HG03280 (cell line): ENCODE measurements at regions not wholly inside any gene's neighbourhood (a gene's known extent, or its start where the extent isn't known, plus 50 kb on each side); places are given as distances from the start of the nearest gene placed in this dataset.
"Not testable (repeated sequence)": the region's sequence is repeated elsewhere in the genome, so short reads cannot be mapped to it uniquely, and the experiment has no call there.

Source experiments
- ATAC-seq: cut with Tn5 transposase; IDR thresholded peaks from one replicate; pipeline ENCODE4 v1.9.1; 2021; ENCODE audit warnings: mild to moderate bottlenecking, moderate library complexity; ENCODE audit not compliant: unreplicated experiment

- no peak for ATAC-seq
These were observed 63.7 kb upstream of the SYT4 start for GRCh38 chr18:43341014-43341413.

- no peak for ATAC-seq
These were observed 72.9 kb upstream of the SYT4 start for GRCh38 chr18:43350176-43350575.

DNA sequence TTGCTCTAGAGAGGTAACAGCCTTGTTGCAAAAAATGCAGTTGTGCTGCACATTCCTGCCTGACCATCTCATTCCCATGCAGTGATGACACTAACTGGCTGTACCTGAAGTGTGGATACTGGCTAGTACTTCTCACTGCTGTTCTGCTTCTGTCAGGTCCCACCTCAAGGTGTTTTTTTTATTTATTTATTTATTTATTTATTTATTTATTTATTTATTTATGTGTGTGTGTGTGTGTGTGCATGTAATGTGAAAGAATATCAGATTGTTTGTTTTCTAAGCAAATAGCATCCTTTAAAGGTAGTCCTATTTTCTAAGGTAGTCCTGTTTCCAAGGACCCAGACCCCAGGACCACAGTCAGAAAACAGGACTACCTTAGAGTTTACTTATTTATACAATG lies 87.2 kb upstream of the SYT4 start:
- no peak for ATAC-seq

DNA sequence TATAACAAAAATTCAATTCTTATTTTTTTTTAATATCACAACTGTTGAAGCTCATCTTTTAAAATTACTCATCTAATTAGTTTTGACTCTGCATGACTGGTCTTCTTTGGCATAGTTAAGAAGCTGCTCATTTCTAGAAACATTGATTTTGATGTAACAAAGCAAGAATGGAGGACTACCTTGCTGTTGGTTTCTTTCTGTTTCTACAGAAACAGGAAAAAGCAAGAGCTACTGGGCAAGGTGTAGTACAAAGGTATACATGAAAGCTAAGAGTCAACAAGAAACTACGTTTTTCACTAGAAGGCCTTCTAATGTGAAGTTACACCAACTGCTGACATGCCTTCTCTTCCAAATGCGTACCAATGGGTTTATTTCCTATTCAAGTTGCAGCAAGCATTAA lies 90.6 kb upstream of the SYT4 start:
- no peak for ATAC-seq

GRCh38 chr18:43369311-43369710 lies 92.0 kb upstream of the SYT4 start:
- not testable (repeated sequence) for ATAC-seq

DNA sequence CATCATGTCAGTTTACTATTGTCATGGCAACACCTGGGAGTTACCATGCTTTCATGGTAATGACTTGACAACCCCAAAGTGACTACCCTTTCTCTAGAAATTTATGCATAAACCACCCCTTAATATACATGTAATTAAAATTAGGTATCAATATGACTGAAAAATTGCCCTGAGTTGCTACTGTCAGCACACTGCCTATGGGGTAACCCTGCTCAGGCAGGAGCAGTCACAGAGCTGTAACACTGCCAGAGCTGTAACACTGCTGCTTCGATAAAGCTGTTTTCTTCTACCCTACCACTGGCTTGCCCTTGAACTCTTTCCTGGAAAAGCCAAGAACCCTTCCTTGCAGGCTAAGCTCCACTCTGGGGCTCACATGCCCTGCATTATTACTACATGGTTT lies 95.5 kb upstream of the SYT4 start:
- ATAC-seq: no peak

- no peak for ATAC-seq
These were observed 102.9 kb upstream of the SYT4 start for GRCh38 chr18:43380104-43380672.

DNA sequence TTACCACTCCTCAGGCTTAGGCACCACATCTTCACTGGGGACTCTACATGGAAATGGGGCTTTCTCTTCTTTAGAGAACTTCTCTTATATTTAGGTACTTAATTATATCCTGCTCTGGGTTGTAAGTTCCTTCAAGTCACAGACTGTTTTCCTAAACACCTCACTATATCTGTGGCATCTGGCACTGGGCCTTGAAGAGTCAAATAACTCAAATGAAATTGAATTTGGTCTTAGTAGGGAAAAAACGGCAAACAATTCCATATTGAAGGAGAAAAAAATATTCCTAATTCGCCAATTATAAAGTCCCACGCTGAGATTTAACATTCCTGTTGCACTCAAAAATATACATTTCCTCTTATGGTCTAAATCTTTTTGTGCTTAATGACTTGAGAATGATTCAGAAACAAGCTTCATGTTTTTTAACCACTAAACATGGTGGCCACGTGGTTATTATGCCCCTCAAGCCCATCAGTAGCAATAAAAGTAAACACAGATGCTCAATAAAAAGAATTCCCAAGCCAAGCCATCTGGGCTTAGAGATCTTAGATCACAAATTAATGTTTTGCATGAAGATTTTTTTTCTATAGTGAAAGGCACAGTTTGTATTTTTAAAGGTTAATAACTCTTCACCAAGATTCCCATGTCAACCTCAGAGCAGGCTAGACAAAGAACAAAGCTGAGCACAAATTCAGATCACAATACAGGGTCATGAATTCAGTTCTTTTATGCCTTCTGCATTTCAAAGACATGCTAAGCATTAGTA lies 105.5 kb upstream of the SYT4 start:
- ATAC-seq: no peak

DNA sequence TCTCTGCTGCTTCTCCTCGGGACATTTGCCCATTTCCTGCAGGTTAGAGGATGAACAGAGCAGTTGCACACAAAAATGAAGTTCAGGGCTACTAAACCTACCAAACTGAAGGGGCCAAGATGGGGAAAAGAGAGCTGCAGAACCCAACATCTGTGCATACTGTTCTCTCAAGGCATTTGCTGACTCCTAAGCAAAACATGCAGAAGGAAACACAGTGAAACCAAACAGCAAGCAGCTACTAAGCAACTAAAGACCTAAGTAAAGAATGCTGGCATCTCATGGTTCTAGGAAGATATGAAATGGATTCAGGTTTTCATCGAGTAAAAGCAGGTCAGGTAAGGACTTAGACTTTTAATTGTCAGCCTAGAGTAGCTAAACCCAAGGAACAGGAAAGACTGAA lies 111.9 kb upstream of the SYT4 start:
- no peak for ATAC-seq

- no peak for ATAC-seq
These were observed 114.9 kb upstream of the SYT4 start for GRCh38 chr18:43392168-43392567.

- ATAC-seq: no peak
These were observed 115.9 kb upstream of the SYT4 start for GRCh38 chr18:43393174-43393573.

- no peak for ATAC-seq
These were observed 119.0 kb upstream of the SYT4 start for GRCh38 chr18:43396266-43396665.

GRCh38 chr18:43398601-43399000 lies 121.3 kb upstream of the SYT4 start:
- ATAC-seq: no peak

GRCh38 chr18:43405097-43405496 lies 127.8 kb upstream of the SYT4 start:
- ATAC-seq: no peak

GRCh38 chr18:43414006-43414405 lies 136.7 kb upstream of the SYT4 start:
- ATAC-seq: no peak

GRCh38 chr18:43420091-43420490 lies 142.8 kb upstream of the SYT4 start:
- no peak for ATAC-seq

GRCh38 chr18:43420950-43421349 lies 143.7 kb upstream of the SYT4 start:
- ATAC-seq: no peak

- ATAC-seq: no peak
These were observed 145.2 kb upstream of the SYT4 start for GRCh38 chr18:43422518-43422917.

DNA sequence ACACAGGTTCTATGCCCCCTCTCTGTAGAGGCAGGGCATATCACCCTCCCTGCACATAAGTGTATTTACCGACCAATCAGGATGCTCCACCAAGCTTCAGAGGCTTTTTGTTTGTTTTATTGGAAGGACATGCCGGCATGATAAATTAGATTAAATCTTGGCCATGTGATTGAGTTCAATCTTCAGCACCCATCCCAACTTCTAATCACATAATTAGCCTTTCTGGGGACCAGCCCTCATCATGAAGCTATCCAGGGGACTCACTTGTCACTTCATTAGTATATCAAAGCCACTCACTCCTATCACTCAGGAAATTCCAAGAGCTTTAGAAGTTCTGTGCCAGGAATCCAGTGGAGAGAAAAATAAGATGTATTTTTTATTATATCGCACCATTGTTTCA lies 158.6 kb upstream of the SYT4 start:
- ATAC-seq: no peak

- no peak for ATAC-seq
These were observed 164.8 kb upstream of the SYT4 start for GRCh38 chr18:43442131-43442530.

DNA sequence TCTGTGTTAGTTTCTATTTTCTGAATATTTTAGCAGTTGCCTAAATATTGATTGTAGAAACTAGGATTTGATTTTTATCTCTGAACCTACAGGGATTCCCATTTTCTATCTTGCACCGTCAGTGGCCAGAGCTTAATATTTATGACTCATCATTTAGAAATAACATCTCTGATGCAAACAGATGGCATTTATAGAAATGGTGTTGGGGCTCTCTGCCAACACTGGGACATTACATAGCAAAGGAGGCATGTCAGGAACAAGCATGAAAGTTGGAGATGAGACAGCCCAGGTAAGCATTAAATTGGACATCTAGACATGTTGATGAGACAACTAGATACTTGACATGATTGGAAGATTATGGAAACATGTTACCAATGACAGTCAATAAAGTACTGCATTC lies 165.3 kb upstream of the SYT4 start:
- ATAC-seq: no peak

GRCh38 chr18:43465483-43465882 lies 188.2 kb upstream of the SYT4 start:
- ATAC-seq: no peak

- ATAC-seq: no peak
These were observed 194.6 kb upstream of the SYT4 start for GRCh38 chr18:43471873-43472272.
